ENCODE measurements at regions not wholly inside any gene's neighbourhood (a gene's known extent, or its start where the extent isn't known, plus 50 kb on each side); places are given as distances from the start of the nearest gene placed in this dataset.
"Not testable (repeated sequence)": the region's sequence is repeated elsewhere in the genome, so short reads cannot be mapped to it uniquely, and the experiment has no call there.

GRCh38 chr11:82521427-82521826, 212.2 kb downstream of the FAM181B start:
- Histone ChIP-seq H3K27me3 (replicated peaks; ENCODE audit: control insufficient read depth, insufficient read depth, low read length) (peaks cover under 1% of the 10 kb centered on the region), H3K4me3 (replicated peaks; ENCODE audit: low read depth, low read length) (no peak overlapping the region), H3K36me3 (ENCODE audit: control insufficient read depth, insufficient read depth, low read length) (no peaks in the 10 kb centered on the region)
- no peak for TF ChIP-seq CTCF (IDR thresholded peaks at IDR 0.05; ENCODE audit: insufficient read depth, low read length, poor library complexity, severe bottlenecking)
- no peak for DNase-seq (ENCODE audit: extremely low read depth, insufficient read length)

- DNase-seq (ENCODE audit: extremely low read depth, insufficient read length) = no peak
- Histone ChIP-seq H3K4me3 (replicated peaks; ENCODE audit: low read depth, low read length) (no peak overlapping the region), H3K27me3 (replicated peaks; ENCODE audit: control insufficient read depth, insufficient read depth, low read length) (no peaks in the 10 kb centered on the region), H3K36me3 (ENCODE audit: control insufficient read depth, insufficient read depth, low read length) (no peaks in the 10 kb centered on the region)
- no peak for TF ChIP-seq CTCF (IDR thresholded peaks at IDR 0.05; ENCODE audit: insufficient read depth, low read length, poor library complexity, severe bottlenecking)
Measured at GRCh38 chr11:82507288-82507687, 226.4 kb downstream of the FAM181B start.

- Histone ChIP-seq H3K27me3 (replicated peaks; ENCODE audit: control insufficient read depth, insufficient read depth, low read length) (no peaks in the 10 kb centered on the region), H3K4me3 (replicated peaks; ENCODE audit: low read depth, low read length) (no peak overlapping the region), H3K36me3 (ENCODE audit: control insufficient read depth, insufficient read depth, low read length) (no peaks in the 10 kb centered on the region)
- no peak for DNase-seq (ENCODE audit: extremely low read depth, insufficient read length)
- no peak for TF ChIP-seq CTCF (IDR thresholded peaks at IDR 0.05; ENCODE audit: insufficient read depth, low read length, poor library complexity, severe bottlenecking)
Measured at GRCh38 chr11:82505379-82505778, 228.3 kb downstream of the FAM181B start.

- DNase-seq (ENCODE audit: extremely low read depth, insufficient read length); H3K4me3 ChIP-seq (replicated peaks; ENCODE audit: low read depth, low read length); H3K27me3 ChIP-seq (replicated peaks; ENCODE audit: control insufficient read depth, insufficient read depth, low read length); H3K36me3 ChIP-seq (ENCODE audit: control insufficient read depth, insufficient read depth, low read length): not testable (repeated sequence)
Measured at GRCh38 chr11:82501174-82501573, 232.5 kb downstream of the FAM181B start.

GRCh38 chr11:82494988-82495432, 238.7 kb downstream of the FAM181B start:
- Histone ChIP-seq H3K4me3 (replicated peaks; ENCODE audit: low read depth, low read length) (no peak overlapping the region), H3K27me3 (replicated peaks; ENCODE audit: control insufficient read depth, insufficient read depth, low read length) (no peaks in the 10 kb centered on the region), H3K36me3 (ENCODE audit: control insufficient read depth, insufficient read depth, low read length) (no peaks in the 10 kb centered on the region)
- DNase-seq (ENCODE audit: extremely low read depth, insufficient read length) = no peak
- peak; percentile 54 for TF ChIP-seq CTCF (IDR thresholded peaks at IDR 0.05; ENCODE audit: insufficient read depth, low read length, poor library complexity, severe bottlenecking)

- Histone ChIP-seq H3K36me3 (ENCODE audit: control insufficient read depth, insufficient read depth, low read length) (no peaks in the 10 kb centered on the region), H3K27me3 (replicated peaks; ENCODE audit: control insufficient read depth, insufficient read depth, low read length) (no peaks in the 10 kb centered on the region), H3K4me3 (replicated peaks; ENCODE audit: low read depth, low read length) (no peak overlapping the region)
- no peak for TF ChIP-seq CTCF (IDR thresholded peaks at IDR 0.05; ENCODE audit: insufficient read depth, low read length, poor library complexity, severe bottlenecking)
- DNase-seq (ENCODE audit: extremely low read depth, insufficient read length) = no peak
Measured at GRCh38 chr11:82474876-82475275, 258.8 kb downstream of the FAM181B start.

Measured in GM06990 (cell line).